Heart right ventricle (tissue), 16 donors: ENCODE measurements at regions not wholly inside any gene's neighbourhood (a gene's known extent, or its start where the extent isn't known, plus 50 kb on each side); places are given as distances from the start of the nearest gene placed in this dataset.

ENCODE experiments used
- ATAC-seq, 8 donors: fragments of 200-7000 bp; cut with Tn5 transposase; one replicate each; pipeline ENCODE4 v1.9.1; 2020; ENCODE audit warnings: mild to moderate bottlenecking in 8 of 8, moderate library complexity in 8 of 8, moderate number of reproducible peaks in 1 of 8
- DNase-seq, 2 donors: peaks; one replicate each; pipeline ENCODE4 v3.0.0-alpha.2; 2020
- H3K27ac ChIP-seq, 10 donors: fragments of 200-600 bp; sonication (generic) in 2 of 10; one replicate each; pipeline versions ENCODE4 v1.5.0 to v1.8.0; 2020 to 2022; ENCODE audit warnings: mild to moderate bottlenecking in 3 of 10
- H3K27me3 ChIP-seq, 7 donors: fragments of 200-600 bp; one replicate each; pipeline ENCODE4 v1.8.0; 2021 to 2022; ENCODE audit warnings: mild to moderate bottlenecking in 2 of 7
- H3K36me3 ChIP-seq, 9 donors: fragments of 200-600 bp; sonication (generic) in 1 of 9; one replicate each; pipeline versions ENCODE4 v1.5.0 to v1.8.0; 2020 to 2022; ENCODE audit warnings: mild to moderate bottlenecking in 2 of 9
- H3K4me1 ChIP-seq, 9 donors: fragments of 200-600 bp; sonication (generic) in 1 of 9; one replicate each; pipeline versions ENCODE4 v1.5.0 to v1.8.0; 2020 to 2022; ENCODE audit warnings: mild to moderate bottlenecking in 4 of 9
- H3K4me3 ChIP-seq, 10 donors: fragments of 200-600 bp; sonication (generic) in 2 of 10; one replicate each; pipeline versions ENCODE4 v1.5.0 to v1.8.0; 2020 to 2022; ENCODE audit warnings: mild to moderate bottlenecking in 7 of 10, moderate library complexity in 2 of 10
- H3K9me3 ChIP-seq, 11 donors: fragments of 200-600 bp in 10 of 11; sonication (generic) in 2 of 11; one replicate each; pipeline versions ENCODE4 v1.5.0 to v1.8.0; 2013 to 2022; ENCODE audit warnings: mild to moderate bottlenecking in 2 of 11, control low read depth in 1 of 11, moderate library complexity in 1 of 11
- CTCF ChIP-seq, 9 donors: fragments of 200-600 bp; sonication (generic) in 2 of 9; IDR thresholded peaks; one replicate each; pipeline versions ENCODE4 v1.5.0 to v1.8.0; 2021 to 2022; ENCODE audit warnings: antibody characterized with exemption in 9 of 9, mild to moderate bottlenecking in 5 of 9, moderate library complexity in 1 of 9
- WGBS, 2 donors: extraction: QIAGEN DNeasy Blood & Tissue Kit; methylation state at CpG; one replicate each; pipeline ENCODE4 v1.1.7; 2013; ENCODE audit warnings: inconsistent platforms in 1 of 2; 5-methylcytosine and 5-hydroxymethylcytosine counted together
- intact Hi-C, 10 donors: fragments of 100-400 bp; cut with DNase I; formaldehyde crosslinking; loops; one replicate each; pipeline versions ENCODE4 v1.11.1 to v1.14.2; 2022
- donor health status: Arrhythmogenic right ventricular cardiomyopathy.
- donor health status: ischemic (EF 13 %, LVEDD 7.1; RV severe dilation, severe dysfunction).
- donor health status: healthy with polysubstance abuse.
- donor health status: DM: no; HTN: yes; CAD: no.
- donor health status: DM: no; HTN: no; CAD: no.
- donor health status: ischemic (EF 25% LVEDD 6.9; RV normal size, moderate dysfunction).
- donor health status: ischemic (EF 25% LVEDD 5.7; RV mildly dilated, moderate dysfunction).
- donor health status: healthy.
- donor health status: DM: yes; HTN: yes; CAD: no.
- donor health status: Ischemic cardiomyopathy.
- donor health status: ischemic (EF 35%, LVEDD 5.7; RV mildly dilated, moderate dysfunction).
- donor health status: nonischemic (EF 11% LVEDD 7.7; RV severe dilation, severe dysfunction).
- donor health status: DM: yes; HTN: yes; CAD: no.
- donor health status: PGD.
- donor health status: ischemic (EF 29% LVEDD 5.4; RV normal size, mild dysfunction).
- donor health status: nonischemic (EF 23%, LVEDD 6.1; RV moderate dilation, normal function).

GRCh38 chr1:191327868-191328267 lies 830.4 kb upstream of the RGS18 start:
- H3K27ac ChIP-seq = no peak overlapping the region
- no peaks in the 10 kb centered on the region for H3K36me3 ChIP-seq
- intact Hi-C loops = no loop called here
- WGBS, 2 donors = 77 to 88% methylated on average over 4 of the region's 4 CpGs
- H3K4me1 ChIP-seq = no peaks in the 10 kb centered on the region
- no peak for TF ChIP-seq CTCF (IDR thresholded peaks at IDR 0.05)
- H3K9me3 ChIP-seq = no peaks in the 10 kb centered on the region
- DNase-seq (no peak), ATAC-seq (no peak)
- no peaks in the 10 kb centered on the region for H3K27me3 ChIP-seq
- H3K4me3 ChIP-seq = no peak overlapping the region

GRCh38 chr1:191343816-191344215 lies 814.4 kb upstream of the RGS18 start:
- intact Hi-C loops = no loop called here
- H3K27me3 ChIP-seq = no peaks in the 10 kb centered on the region
- no peaks in the 10 kb centered on the region for H3K4me1 ChIP-seq
- no peak for DNase-seq
- no peak for ATAC-seq
- WGBS, 2 donors = 43 to 59% methylated on average over 1 of the region's 1 CpG
- TF ChIP-seq CTCF (IDR thresholded peaks at IDR 0.05) = no peak
- no peaks in the 10 kb centered on the region for H3K36me3 ChIP-seq
- no peak overlapping the region for H3K4me3 ChIP-seq
- peaks cover 0 to 26% (median 0%) of the 10 kb centered on the region in 11 donors for H3K9me3 ChIP-seq
- no peak overlapping the region for H3K27ac ChIP-seq

- H3K4me1 ChIP-seq = no peaks in the 10 kb centered on the region
- WGBS, 2 donors = 87 to 91% methylated on average over 3 of the region's 3 CpGs
- no peak overlapping the region for H3K27ac ChIP-seq
- ATAC-seq (no peak), DNase-seq (no peak)
- no peaks in the 10 kb centered on the region for H3K36me3 ChIP-seq
- no peak for TF ChIP-seq CTCF (IDR thresholded peaks at IDR 0.05)
- H3K27me3 ChIP-seq = no peaks in the 10 kb centered on the region
- intact Hi-C loops = no loop called here
- H3K9me3 ChIP-seq = peaks cover 0 to 26% (median 0%) of the 10 kb centered on the region in 11 donors
- H3K4me3 ChIP-seq = no peak overlapping the region
Observed at GRCh38 chr1:191346381-191346780, 811.9 kb upstream of the RGS18 start.

- no peaks in the 10 kb centered on the region for H3K27me3 ChIP-seq
- no peak overlapping the region for H3K4me3 ChIP-seq
- H3K27ac ChIP-seq = no peak overlapping the region
- ATAC-seq = no peak
- TF ChIP-seq CTCF (IDR thresholded peaks at IDR 0.05) = no peak
- intact Hi-C loops = no loop called here
- H3K4me1 ChIP-seq = no peaks in the 10 kb centered on the region
- 86% methylated on average over 3 of the region's 3 CpGs for WGBS, 2 donors
- no peaks in the 10 kb centered on the region for H3K36me3 ChIP-seq
- peaks cover 0 to 11% (median 0%) of the 10 kb centered on the region in 11 donors for H3K9me3 ChIP-seq
- no peak for DNase-seq
Observed at GRCh38 chr1:191348328-191348727, 809.9 kb upstream of the RGS18 start.

GRCh38 chr1:191350938-191351337 lies 807.3 kb upstream of the RGS18 start:
- Histone ChIP-seq H3K36me3 (no peaks in the 10 kb centered on the region), H3K9me3 (peaks cover 0 to 2% (median 0%) of the 10 kb centered on the region in 11 donors), H3K4me3 (no peak overlapping the region), H3K27me3 (no peaks in the 10 kb centered on the region), H3K4me1 (no peaks in the 10 kb centered on the region), H3K27ac (no peak overlapping the region)
- 0 to 1% methylated on average over 1 of the region's 1 CpG for WGBS, 2 donors
- intact Hi-C loops = no loop called here
- no peak for TF ChIP-seq CTCF (IDR thresholded peaks at IDR 0.05)
- DNase-seq (no peak), ATAC-seq (no peak)
